ENCODE measurements at regions not wholly inside any gene's neighbourhood (a gene's known extent, or its start where the extent isn't known, plus 50 kb on each side); places are given as distances from the start of the nearest gene placed in this dataset.

- no peak for TF ChIP-seq CTCF (IDR thresholded peaks at IDR 0.05; ENCODE audit: insufficient read depth, low read length, poor library complexity, severe bottlenecking)
Observed at GRCh38 chr2:198697794-198698193, 759.9 kb downstream of the SATB2 start.

DNA sequence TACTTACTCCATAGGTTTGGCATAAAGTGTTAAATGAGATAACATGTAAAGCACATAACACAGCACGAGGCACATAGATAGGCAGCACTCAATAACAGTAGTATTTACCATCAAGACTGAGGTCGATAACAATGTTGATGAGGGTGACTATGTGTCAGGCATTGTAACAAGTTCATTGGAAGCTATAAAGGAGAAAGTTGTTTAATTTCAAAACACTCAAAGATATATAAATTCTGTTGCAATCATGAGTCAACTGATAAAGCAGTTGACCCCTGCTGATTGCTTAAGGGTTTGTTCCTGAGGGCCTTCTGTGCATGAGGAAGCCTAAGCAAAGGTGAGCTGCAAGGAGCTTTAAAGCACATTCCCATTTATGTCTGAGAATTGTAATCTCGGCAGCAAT lies 760.5 kb downstream of the SATB2 start:
- Histone ChIP-seq H3K27me3 (ENCODE audit: control insufficient read depth, insufficient read depth, low read length) (no peaks in the 10 kb centered on the region), H3K36me3 (ENCODE audit: control insufficient read depth, insufficient read depth, low read length) (no peaks in the 10 kb centered on the region), H3K4me3 (ENCODE audit: low read depth, low read length) (no peak overlapping the region)
- no peak for DNase-seq (ENCODE audit: low read depth)
- TF ChIP-seq CTCF (IDR thresholded peaks at IDR 0.05; ENCODE audit: insufficient read depth, low read length, poor library complexity, severe bottlenecking), result no peak

More at GRCh38 chr2:198697794-198698193, 759.9 kb downstream of the SATB2 start:
- Histone ChIP-seq H3K36me3 (ENCODE audit: control insufficient read depth, insufficient read depth, low read length) (no peaks in the 10 kb centered on the region), H3K4me3 (ENCODE audit: low read depth, low read length) (no peak overlapping the region), H3K27me3 (ENCODE audit: control insufficient read depth, insufficient read depth, low read length) (no peaks in the 10 kb centered on the region)
- DNase-seq (ENCODE audit: low read depth), result no peak

DNA sequence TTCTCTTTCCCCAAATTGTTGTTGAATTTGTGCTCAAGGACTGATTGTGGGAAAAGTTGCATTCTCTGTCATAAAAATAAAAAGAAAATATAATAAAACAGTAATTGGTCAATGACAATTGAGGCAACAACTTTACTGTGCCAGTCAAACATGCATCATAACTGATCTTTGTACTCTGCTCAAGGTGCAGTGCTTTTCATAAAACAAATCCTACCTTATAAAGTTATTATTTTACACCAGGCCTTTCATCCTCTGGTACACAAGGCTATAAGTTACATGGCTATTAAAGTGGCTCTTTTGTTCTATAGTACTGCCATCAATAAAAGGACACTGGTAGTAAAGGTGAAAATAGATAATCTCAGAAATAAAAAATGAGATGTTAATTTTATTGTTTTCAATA lies 761.9 kb downstream of the SATB2 start:
- no peak for DNase-seq (ENCODE audit: low read depth)
- Histone ChIP-seq H3K4me3 (ENCODE audit: low read depth, low read length) (no peak overlapping the region), H3K36me3 (ENCODE audit: control insufficient read depth, insufficient read depth, low read length) (no peaks in the 10 kb centered on the region), H3K27me3 (ENCODE audit: control insufficient read depth, insufficient read depth, low read length) (no peaks in the 10 kb centered on the region)
- no peak for TF ChIP-seq CTCF (IDR thresholded peaks at IDR 0.05; ENCODE audit: insufficient read depth, low read length, poor library complexity, severe bottlenecking)

GRCh38 chr2:198692907-198693510 lies 764.7 kb downstream of the SATB2 start:
- DNase-seq (ENCODE audit: low read depth), result no peak
- Histone ChIP-seq H3K36me3 (ENCODE audit: control insufficient read depth, insufficient read depth, low read length) (no peaks in the 10 kb centered on the region), H3K4me3 (ENCODE audit: low read depth, low read length) (no peak overlapping the region), H3K27me3 (ENCODE audit: control insufficient read depth, insufficient read depth, low read length) (no peaks in the 10 kb centered on the region)
- TF ChIP-seq CTCF (IDR thresholded peaks at IDR 0.05; ENCODE audit: insufficient read depth, low read length, poor library complexity, severe bottlenecking), result no peak

- H3K4me3 ChIP-seq (ENCODE audit: low read depth, low read length), result no peak overlapping the region
- H3K27me3 ChIP-seq (ENCODE audit: control insufficient read depth, insufficient read depth, low read length), result no peaks in the 10 kb centered on the region
- no peaks in the 10 kb centered on the region for H3K36me3 ChIP-seq (ENCODE audit: control insufficient read depth, insufficient read depth, low read length)
- no peak for DNase-seq (ENCODE audit: low read depth)
- no peak for TF ChIP-seq CTCF (IDR thresholded peaks at IDR 0.05; ENCODE audit: insufficient read depth, low read length, poor library complexity, severe bottlenecking)
Observed at GRCh38 chr2:198691236-198691635, 766.5 kb downstream of the SATB2 start.

DNA sequence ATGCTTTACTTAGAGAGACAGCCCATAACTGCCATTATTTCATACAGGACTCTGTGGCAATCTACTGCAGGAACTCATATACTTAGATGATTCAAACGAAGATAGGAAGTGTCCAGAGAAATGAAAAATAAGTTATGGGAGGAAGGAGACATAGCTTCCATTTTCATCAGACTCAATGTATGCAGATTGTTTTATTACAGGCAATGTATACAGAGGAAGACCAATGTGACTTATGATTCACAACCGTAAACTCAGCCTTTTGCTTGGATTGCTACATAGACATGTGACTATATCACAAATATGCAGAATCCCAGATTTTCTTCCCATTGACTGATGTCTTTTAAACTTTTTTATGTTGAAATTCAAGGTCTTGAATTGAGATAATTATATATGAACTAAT lies 793.4 kb downstream of the SATB2 start:
- no peak for DNase-seq (ENCODE audit: low read depth)
- no peak for TF ChIP-seq CTCF (IDR thresholded peaks at IDR 0.05; ENCODE audit: insufficient read depth, low read length, poor library complexity, severe bottlenecking)
- no peaks in the 10 kb centered on the region for H3K27me3 ChIP-seq (ENCODE audit: control insufficient read depth, insufficient read depth, low read length)
- no peaks in the 10 kb centered on the region for H3K36me3 ChIP-seq (ENCODE audit: control insufficient read depth, insufficient read depth, low read length)
- H3K4me3 ChIP-seq (ENCODE audit: low read depth, low read length), result no peak overlapping the region
